ENCODE measurements at regions not wholly inside any gene's neighbourhood (a gene's known extent, or its start where the extent isn't known, plus 50 kb on each side); places are given as distances from the start of the nearest gene placed in this dataset.
A peak's percentile ranks its signal among the peaks of the same experiment; 100 is the strongest.
"Not testable (repeated sequence)": the region's sequence is repeated elsewhere in the genome, so short reads cannot be mapped to it uniquely, and the experiment has no call there.

DNA sequence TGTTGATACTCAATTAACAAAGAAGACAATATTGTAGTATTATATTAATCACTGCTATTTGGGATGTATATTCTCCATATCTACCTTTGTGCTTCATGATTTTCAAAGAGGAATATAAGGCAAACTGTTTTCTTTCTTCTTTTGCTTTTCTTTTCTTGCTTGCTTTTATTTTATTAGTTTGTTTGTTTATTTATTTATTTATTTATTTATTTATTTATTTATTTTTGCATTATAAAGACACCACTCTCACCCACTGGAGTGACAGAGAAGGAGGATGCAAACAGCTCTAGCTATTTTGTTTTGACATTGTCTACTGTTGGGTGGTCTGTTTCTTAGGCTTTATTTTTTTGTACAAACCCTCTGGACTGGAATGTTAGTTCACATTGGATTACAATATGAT, 1352.7 kb downstream of the HACE1 start:
- no peak for DNase-seq

DNA sequence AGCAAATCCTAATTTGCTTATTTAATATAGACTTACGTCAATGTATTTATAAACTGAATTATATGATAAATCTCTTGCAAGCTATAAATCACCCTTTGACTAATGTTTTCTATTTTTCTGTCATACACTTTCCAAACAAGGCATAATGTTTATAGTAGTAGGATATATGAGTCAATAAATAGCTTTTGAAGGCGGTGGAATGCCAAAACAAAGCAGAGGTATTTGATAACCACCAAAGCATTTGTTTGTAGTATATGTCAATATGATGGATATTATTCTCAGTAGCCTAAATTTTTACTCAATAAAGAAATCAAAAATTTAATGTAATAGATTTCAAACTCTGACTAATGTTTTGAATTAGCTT, 1354.6 kb downstream of the HACE1 start:
- DNase-seq: no peak

DNA sequence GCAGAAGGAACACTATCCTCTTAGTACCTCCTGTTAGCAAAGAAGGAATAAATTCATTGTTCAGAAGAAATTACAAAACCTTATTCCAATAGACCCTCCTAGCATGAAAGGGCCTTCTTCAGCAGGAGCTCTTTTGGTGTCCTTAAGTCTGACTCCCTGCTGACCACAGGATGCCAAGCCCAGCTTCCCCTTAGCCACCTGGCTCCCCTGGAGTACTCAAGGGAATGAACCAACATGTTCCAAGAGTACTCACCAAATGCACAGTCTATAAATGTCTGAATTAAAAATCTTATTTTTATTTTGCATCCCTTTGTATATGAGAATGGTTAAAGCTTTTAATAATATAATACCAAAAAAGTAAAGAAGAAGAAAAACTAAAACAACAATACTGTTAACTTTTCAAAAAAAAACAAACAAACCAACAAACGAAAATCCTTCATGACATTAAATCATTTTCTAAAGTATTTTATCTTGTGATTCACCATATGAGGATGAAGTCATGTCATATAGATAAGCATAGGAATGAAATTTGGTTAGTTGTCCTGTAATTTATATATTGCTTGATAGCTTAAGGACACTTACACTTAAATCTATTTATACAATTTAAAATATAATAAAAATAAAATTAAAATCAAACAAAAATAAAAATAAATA, 1355.1 kb downstream of the HACE1 start:
- DNase-seq: no peak

DNA sequence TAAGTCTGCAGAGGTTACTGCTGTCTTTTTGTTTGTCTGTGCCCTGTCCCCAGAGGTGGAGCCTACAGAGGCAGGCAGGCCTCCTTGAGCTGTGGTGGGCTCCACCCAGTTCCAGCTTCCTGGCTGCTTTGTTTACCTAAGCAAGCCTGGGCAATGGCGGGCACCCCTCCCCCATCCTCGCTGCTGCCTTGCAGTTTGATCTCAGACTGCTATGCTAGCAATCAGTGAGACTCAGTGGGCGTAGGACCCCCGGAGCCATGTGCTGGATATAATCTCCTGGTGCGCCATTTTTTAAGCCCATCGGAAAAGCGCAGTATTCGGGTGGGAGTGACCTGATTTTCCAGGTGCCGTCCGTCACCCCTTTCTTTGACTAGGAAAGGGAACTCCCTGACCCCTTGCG, 1363.1 kb downstream of the HACE1 start:
- DNase-seq: not testable (repeated sequence)

DNA sequence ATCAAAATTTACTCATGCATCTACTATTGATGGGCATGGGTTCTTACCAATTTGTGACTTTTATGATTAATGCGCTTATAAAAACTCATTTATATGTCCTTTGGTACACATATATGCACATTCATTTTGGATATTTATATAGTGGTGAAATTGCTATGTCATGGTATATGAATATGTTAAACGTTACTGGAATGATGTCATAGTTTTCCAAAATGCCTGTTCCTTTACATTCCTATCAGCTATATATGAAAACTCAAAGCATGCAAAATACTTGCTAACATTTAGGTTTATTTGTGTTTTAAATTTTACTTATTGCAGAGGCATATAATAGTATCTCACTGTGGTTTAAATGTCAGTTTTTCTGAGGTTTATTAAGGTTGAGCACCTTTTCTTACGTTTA, 1403.1 kb downstream of the HACE1 start:
- DNase-seq: no peak

DNA sequence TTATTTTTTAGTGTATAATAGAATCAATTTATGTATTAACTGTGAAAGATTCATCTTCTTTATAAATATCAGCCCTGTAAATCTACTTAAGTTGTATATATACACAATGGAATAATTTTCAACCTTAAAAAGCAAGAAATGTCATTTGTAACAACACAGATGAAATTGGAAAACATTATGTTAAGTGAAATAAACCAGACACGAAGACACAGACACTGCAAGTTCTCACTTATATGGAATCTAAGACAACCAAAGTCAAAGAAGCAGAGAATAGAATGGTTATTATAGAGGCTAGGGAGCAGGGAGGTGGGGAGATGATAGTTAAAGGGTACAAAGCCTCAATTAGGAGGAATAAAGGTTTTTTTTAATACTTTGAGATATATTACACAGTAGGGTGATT, 1404.4 kb downstream of the HACE1 start:
- DNase-seq: no peak

DNA sequence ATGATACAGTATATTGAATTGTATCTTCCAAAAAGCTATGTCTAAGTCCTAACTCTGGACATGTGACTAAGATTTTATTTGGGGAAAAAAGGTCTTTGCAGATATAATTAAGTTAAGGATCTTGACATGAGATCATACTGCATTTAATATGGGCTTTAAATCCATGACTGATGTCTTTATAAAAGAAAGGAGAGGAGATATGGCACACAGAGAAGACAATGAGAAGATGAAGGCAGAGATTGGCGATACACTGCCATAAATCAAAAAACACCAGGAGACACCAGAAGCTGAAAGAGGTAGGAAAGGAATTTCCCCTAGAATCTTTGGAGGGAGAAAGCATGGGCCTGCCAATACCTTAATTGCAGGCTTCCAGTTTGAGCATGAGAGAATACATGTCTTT, 1450.2 kb downstream of the HACE1 start:
- no peak for DNase-seq

DNA sequence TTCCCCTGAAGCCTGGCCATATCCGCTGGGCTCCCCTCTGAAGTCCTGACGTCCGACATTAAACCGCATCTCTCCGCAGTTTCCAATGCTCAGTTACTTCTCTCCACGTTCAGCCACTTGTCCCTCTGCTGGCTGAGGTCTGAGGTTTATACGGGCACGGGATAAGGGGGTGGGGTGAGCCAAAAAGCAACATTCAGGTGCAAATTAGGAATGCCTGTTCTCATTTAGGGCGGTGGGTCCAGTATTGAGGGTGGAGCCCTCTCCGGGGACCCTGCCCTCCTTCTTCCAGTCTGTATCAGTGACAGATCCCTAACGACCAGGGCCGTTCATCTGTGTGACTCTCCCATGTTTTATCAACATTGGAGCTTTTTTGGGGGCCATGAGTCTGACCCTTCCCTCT, 1454.4 kb downstream of the HACE1 start:
- no peak for DNase-seq

DNA sequence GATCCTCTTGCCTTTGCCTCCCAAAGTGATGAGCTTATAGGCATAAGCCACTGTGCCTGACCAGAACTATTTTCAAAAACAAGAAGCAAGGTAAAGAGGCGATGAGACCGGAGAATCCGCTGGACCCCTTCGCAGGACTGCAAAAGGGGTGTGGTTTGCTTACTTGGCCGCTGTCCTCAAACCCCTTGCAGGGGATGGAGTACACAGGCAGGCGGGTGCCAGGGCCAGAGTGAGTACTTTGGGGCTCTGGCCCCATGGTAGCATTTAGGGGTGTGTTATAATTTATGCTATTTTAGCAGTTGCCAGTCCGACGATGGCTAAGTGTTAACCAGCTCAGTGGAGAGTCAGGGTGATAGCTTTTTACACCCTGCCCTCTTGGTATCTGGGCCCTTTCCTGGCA, 1454.9 kb downstream of the HACE1 start:
- no peak for DNase-seq

DNA sequence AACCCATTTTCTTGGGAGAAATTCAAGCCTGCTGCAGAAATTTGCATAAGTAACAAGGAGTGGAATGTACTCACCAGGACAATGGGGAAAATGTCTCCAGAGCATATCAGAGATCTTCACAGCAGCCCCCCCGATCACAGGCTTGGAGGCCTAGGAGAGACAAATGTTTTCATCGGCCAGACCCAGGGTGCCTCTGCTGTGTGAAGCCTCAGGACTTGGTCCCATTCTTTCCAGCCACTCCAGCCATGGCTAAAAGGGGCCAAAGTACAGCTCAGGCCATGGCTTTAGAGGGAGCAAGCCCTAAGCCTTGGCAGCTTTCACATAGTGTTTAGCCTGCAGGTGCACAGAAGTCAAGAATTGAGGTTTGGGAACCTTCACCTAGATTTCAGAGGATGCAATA, 1463.0 kb downstream of the HACE1 start:
- no peak for DNase-seq

DNA sequence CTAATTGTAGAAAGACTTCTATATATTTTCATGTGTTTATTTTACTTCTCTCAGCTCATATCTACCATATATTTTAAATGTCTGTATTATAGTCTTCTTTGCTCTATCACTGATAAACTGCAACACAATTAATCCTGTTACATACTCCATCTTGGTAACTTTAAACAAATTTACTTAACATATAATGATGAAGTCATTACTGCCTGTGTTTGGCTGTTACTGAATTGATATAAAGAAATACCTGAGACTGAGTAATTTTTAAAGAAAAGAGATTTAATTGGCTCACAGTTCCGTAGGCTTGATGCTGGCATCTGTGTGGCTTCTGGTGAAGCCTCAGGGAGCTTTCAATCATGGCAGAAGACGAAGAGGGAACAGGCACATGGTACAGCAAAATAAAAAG, 1480.4 kb downstream of the HACE1 start:
- no peak for DNase-seq

DNA sequence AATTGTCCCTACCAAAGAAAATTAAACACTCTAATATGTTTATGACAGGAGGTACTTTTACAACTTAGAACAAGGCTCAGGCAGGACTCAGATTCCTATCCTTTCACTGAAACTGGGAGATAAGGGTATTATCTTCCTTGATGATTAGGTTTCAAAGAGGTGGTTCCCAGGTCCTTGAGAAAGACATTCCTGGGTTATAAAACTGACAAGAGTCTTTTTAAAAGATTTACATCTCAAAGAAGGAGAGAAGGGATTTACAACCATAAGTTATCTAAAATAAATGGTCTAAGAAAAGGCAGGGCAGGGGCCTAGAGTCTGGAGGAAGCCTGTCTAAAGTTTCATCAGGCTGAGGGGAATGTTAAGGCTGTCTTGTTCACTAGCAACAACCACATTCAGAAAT, 1492.5 kb downstream of the HACE1 start:
- no peak for DNase-seq

DNA sequence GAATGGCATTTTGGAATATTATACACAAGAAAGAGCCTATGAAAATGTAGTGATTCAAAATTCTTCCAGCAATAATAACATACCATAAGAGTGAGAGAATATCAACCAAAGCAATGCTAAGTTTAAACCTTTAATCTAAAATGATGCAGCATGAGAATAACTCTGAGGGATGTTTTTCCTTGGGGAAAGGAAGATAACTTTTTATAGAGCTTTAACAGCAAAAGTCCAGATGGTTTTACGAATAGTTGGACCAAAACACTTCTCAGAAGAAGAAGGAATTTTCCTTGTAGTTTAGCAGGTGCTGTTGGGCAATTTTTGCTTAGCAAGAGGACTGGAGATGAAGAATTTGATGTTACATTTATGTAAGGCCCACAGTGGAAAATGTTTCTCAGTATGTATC, 1503.2 kb downstream of the HACE1 start:
- no peak for DNase-seq

DNA sequence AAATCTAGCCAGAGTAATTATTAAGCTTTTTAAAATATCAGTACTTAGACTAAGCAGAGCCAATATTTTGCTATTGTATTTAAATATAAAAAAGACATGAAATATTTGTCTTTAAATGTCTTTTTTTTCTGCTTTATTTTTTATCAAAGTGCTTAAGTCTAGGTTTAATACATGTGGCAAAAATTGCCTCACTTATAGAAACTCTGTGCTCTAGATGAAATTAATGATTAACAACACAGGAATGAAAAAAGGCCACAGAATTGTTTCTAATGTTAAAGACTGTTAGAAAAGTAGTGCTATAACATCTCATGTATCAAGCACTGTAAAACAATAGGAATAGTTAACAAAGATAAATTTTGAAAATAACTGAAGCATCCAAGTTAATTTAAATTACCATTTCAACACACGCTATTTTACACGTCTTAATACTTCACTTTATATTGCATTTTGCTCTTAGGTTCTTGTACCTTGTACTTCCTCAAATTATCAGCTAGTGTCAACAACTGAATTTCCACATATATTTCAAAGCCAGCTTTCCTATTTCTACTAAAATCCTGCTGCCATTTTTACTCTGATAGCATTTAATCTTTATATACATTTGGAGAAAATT, 1515.1 kb downstream of the HACE1 start:
- DNase-seq: no peak

DNA sequence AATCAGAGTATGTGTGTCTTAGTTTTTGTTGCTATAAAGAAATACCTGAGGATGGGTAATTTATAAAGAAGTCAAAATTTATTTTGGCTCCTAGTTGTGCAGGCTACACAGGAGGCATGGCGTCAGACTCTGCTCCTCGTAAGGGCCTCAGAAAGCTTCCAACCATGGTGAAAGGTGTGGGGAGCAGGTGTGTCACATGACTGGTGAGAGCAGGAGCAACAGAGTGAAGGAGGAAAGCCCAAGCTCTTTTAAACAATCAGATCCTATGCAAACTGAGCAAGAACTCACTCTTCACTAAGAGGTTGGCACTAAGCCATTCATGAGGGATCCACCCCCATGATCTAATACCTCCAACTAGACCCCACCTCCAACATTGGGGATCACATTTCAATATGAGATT, 1524.3 kb downstream of the HACE1 start:
- no peak for DNase-seq

DNA sequence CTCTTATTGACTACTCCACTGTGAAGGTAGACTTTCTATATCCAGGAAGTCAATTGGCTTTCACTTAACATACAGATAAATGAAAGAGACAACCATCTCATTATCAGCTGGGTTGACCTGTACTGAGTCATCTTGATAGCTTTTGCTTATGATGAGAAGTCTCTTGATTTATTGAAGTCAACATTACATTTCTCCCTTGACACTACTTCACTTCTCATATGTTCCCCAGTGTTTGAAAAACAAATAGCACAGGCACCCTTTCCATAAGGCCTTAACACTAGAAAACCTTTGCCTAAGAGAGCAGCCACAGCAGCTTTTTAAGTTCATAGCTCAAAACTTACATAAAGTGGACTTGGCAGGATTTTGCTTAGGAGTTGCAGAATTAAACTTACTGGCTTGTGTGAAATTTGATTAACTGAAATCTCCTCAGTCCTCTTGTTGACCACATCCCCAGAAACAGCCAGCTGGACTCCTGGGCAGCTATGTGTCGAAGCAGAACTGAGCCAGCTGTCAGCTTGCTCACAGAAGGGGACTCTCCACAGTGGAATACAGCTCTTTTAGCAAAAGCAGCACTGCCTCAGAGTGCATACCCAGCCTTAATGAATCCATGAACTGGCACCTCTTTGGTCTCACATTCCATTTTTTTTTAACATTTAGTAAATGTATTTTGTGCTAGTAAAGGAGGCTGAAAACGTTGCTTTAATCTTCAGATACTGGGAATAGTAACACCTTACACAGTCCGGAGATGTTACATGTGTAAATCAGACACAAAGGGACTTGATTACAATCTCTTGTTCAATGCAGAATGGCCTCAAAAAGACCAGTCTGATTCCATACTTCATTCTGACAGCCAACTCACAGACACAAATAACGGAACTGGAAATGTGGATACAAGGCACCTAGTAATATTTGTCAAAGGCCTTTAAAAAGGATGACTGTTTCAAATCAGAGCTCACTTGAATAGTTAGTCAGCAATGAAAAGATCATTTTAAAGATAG, 1532.7 kb downstream of the HACE1 start:
- no peak for DNase-seq

DNA sequence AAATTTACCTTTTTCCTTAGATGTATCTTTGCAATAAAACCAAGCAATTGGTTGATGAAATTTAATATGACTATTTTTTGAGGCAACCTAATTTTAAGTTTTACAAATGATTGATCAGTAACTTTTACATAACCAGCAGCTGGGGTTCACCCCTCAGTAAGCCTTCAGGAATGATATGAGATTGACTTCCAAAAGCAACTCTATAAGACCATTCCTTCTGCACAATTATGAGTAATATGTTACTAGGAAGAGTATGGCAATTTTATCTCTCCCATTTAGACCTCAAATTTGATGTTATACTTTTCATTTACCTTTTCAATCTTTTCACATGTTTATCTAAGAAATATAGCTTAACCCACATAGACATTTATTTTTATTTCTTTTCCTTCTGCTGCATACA, 1546.3 kb downstream of the HACE1 start:
- no peak for DNase-seq

DNA sequence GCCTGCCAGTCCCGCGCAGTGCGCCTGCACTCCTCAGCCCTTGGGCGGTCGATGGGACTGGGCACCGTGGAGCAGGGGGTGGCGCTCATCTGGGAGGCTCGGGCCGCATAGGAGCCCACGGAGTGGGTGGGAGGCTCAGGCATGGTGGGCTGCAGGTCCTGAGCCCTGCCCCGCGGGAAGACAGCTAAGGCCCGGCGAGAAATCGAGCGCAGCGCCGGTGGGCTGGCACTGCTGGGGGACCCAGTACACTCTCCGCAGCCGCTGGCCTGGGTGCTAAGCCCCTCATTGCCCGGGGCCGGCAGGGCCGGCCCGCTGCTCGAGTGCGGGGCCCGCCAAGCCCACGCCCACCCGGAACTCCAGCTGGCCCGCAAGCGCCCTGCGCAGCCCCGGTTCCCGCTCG, 1565.3 kb downstream of the HACE1 start:
- not testable (repeated sequence) for DNase-seq

DNA sequence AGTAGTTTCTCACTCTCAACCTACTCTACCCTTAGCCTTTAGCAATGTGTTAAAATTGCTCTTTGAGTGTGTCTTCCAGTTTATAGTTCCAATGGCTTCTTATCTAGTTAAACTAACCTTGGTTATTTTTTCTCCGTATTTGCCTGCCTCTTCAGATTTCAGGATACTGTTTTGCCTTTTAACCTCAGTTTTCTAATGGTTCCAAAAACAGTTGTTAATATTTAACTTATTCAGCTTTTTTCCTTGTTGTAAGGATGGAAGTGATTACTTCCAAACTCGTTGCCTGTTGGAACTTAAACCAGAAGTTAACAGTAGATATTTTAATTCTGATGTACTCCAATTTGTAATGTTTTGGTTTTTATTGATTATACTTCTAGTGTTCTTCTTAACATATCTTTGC, 1574.9 kb downstream of the HACE1 start:
- no peak for DNase-seq

DNA sequence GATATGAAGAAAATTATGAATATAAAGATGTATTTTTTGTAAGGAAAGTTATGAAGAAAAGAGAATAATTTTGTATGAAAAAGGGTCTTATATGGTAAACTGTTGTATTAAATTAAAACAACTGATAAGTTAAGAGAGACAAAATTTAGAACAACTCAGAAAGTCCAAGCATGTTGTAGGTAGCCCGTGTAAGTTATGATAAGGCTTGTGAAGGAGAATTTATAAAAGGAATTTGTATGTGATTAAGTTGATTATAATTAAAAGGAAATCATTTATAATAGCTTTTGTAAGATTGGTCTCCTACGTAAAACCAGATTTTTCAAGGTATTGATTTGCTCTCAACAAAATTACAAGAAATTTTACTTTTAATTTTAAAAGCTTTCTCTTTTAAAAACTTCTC, 1579.3 kb downstream of the HACE1 start:
- DNase-seq: no peak

DNA sequence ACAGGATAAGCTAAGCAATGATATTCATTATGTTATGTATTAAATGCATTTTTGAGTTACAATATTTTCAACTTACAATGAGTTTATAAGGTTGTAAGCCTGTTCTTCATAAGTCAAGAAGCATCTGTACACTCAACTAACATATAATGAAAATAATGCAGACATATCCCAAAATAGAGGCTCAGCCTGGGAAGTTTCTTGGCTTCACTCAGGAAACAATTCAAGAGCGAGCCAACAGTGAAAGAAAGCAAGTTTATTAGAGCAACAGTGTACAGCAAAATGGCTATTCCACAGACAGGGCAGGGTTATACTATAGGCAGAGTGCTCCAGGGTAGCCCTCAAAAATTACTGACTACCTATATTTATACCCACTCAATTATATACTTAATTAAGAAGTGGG, 1581.8 kb downstream of the HACE1 start:
- DNase-seq: no peak

DNA sequence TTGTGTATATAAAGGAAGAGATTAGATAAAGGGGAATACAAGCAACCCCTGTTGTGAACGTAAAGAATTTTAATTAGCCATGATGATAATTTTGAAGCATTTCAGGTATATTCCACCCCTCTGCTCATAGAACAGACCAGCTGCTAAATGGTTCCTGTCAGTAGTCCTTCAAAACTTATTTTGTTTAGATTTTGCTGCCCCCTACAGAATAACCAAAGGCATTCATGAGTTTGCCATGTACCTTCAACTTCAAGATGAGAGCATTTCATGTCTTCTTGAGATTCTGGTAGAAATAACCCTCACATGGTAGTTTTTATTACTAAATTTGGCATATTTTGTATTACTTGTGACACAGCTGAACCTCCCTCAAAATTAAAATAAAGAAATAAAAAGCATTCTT, 1586.7 kb downstream of the HACE1 start:
- DNase-seq: peak; percentile 5

DNA sequence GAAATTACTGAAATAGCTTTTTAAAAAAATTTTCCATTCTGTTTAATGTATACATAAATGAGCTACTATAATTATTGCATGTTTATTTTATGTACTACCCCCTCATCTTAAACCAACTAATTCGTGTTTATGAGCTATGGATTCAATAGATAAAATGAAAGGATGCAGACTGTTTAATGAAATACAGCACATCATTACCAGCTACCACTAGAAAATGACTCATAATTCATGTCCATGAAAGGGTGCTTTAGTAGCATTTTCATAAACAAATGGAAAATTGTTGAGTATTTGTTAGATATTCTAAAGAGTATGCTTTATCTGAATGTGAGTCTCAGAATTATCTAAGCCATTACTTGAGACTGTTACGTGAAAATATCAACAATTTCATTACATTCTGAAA, 1590.1 kb downstream of the HACE1 start:
- DNase-seq: no peak

DNA sequence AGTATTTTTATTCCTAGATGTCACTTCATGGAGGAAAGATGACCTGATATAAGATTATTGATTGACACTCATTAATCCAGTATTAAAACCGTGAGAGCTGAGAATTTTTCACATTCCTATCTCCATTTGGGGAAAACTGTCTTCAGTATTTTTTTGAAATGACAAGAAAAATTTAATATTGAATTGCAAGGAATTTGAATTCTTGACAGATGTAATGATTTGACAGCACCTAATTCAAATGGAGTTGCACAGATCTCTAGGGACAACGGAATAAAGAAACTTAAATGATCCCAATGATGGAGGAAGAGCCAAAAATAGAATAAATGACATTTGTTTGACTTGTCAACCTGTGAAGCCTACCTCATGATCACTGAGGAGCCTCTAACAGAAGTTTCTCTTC, 1591.4 kb downstream of the HACE1 start:
- DNase-seq: no peak

All from RPMI8226 (cell line).